NCI-H2171 (cell line): ENCODE measurements at regions not wholly inside any gene's neighbourhood (a gene's known extent, or its start where the extent isn't known, plus 50 kb on each side); places are given as distances from the start of the nearest gene placed in this dataset.
"Not testable (repeated sequence)": the region's sequence is repeated elsewhere in the genome, so short reads cannot be mapped to it uniquely, and the experiment has no call there.

Experiments used
- DNase-seq: peaks from one replicate; lab custom pipeline; 2025; lab: John Stamatoyannopoulos, UW

DNA sequence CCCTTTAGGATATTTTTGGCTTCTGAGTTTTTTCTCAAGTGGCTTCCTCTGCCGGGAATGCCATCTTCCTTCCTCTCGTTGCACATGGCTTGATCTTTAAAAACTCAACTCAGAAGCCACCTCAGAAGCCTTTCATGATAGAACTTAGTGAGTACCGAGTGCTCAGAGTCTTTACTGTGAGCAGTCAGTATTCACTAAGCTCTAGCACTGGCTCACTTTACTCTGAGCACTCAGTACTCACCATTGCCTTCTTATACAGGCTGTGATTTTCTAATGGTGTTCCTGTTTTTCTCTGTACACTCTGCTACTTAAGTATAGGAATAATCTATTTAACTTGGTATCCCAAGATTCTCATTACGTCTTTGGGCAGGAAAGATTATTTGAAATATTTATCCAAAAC lies 116.2 kb downstream of the PFDN4 start:
- DNase-seq, result no peak

GRCh38 chr20:54324652-54325285 lies 116.9 kb downstream of the PFDN4 start:
- no peak for DNase-seq

DNA sequence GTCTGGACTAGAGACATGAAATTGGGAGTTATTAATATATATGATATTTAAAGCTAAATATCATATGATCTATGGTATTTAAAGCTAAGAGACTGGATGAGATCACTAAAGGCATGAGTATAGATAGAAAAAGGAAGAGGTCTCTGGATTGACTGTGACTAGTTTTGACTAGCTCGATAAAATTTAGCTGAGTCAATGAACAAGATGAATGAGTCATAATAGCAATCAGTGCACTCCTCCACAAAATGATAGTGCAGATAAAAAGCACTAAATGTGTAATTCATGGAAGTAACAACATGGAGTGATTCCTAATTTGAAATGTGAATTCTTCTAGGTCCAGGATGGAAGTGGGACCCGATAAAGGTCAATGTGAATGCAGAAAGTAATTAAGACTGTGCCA lies 127.4 kb downstream of the PFDN4 start:
- no peak for DNase-seq

- DNase-seq, result no peak
These were observed 129.3 kb downstream of the PFDN4 start for GRCh38 chr20:54337144-54337543.

DNA sequence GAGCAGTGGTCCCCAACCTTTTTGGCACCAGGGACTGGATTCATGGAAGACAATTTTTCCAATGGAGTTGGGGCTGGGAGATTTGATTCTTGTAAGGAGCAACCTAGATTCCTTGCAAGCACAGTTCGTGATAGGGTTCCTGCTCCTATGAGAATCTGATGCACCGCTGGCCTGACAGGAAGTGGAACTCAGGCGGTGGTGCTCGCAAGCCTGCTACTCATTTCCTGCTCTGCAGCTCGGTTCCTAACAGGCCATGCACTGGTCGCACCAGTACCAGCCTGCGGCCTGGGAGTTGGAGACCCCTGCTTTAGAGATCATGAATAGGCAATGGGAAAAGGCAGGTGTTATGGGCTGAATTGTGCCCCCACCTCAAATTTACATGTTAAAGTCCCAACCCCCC lies 131.2 kb downstream of the PFDN4 start:
- DNase-seq, result no peak

GRCh38 chr20:54340206-54340605 lies 132.3 kb downstream of the PFDN4 start:
- DNase-seq, result no peak

GRCh38 chr20:54340667-54341081 lies 132.8 kb downstream of the PFDN4 start:
- DNase-seq, result no peak

DNA sequence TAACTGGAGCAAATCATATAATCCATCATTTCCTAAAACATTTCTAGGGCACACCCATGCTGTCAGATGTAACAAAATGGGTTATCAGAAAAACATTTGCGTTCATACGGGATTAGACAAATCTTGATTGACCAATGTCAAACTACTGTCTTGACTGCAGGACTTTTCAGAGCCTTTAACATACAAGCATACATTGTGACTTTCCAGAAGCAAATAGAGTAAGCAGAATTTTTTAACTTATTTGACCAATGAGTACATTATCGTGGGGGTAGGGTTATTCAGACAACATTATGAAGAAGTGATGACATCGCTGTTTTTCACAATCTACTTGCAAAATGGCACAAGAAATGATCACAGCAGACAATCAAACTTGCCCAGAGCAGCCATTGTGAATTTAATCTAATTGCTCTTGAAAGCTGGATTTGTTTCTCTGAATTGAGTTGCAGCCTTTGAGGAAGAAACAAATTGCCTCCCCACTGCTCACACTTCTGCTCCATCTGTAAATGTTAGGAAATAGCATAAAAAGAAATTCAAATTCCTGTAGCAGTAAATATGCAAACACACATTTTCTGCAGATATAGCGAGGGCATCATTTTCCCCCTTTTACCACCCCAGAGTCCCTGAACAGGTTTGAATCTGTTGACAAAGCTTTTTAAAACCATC lies 133.0 kb upstream of the DOK5 start:
- no peak for DNase-seq

- DNase-seq, result no peak
These were observed 132.3 kb upstream of the DOK5 start for GRCh38 chr20:54343099-54343498.

DNA sequence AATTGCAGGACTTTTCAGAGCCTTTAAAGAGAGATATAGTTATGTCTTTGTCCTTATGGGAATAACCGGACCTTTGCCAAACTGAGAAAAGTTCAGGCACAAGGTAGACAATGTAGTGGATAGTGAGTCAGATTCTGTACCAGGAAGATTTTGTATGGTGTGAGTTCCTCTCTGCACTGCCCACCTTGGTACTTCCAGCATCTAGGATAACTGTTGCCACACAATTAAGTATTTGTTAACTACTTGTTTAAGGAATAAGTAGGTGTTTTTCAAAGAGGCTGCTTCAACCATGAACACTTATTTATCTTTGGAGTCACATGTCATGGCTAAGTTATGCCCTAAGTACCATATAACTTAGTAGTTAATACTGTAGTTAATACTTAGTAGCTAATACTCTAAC lies 131.8 kb upstream of the DOK5 start:
- no peak for DNase-seq

- DNase-seq, result no peak
These were observed 130.6 kb upstream of the DOK5 start for GRCh38 chr20:54344832-54345231.

DNA sequence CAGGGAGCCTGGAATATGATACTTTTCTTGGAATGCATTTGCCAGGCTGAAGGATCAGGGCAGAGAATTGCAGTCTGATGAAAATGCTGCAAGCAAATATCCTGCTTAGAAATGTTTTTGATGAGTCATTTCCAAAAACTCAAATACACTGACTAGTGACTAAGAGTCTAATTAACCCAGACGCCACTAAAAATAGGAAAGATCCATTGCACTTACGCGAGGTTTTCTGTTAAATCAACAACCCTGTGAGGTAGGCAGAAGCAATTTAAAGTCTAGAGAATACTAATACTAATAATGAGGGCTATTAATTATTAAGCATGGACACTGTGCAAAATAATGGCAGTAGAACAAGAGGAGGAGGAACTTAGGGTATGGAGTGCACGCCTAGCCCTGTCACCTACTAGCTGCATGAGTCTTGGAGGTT lies 130.1 kb upstream of the DOK5 start:
- no peak for DNase-seq

DNA sequence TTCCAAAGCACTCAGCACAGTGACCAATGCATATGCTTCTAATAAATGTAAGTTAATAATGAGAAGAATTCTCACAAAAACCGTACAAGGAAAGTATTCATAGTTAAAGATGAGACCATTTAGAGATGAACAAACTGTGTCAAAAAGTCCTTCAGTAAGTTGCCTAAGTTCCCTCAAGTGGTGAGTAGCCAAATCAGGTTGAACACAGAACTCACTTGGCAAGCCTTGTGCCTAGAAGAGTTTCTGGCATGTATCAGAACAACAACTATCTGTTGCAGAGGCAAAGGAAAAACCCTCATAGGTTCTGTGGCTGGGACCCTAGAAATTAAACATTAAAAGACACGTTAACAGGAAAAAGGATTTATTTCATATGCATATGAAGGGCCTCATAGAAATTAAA lies 129.6 kb upstream of the DOK5 start:
- no peak for DNase-seq

DNA sequence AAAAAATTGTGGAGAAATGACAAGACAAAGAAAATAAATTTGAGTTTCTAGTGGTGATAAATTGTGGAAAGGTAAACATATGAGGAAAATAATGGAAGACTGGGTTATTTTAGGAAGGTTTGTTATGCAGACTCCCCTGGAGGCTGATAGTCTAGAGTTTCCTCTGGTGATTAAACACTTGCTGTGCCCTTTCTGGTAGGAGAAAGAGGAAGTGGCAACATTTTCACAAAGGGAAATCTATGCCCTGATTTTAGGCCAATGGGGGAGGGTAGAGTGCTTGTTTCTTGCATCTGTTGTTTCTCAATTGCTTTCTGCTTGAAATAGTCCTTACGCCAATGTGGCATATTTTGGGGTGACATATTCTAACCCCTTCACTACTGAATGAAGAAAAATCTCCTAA lies 129.1 kb upstream of the DOK5 start:
- DNase-seq, result no peak

DNA sequence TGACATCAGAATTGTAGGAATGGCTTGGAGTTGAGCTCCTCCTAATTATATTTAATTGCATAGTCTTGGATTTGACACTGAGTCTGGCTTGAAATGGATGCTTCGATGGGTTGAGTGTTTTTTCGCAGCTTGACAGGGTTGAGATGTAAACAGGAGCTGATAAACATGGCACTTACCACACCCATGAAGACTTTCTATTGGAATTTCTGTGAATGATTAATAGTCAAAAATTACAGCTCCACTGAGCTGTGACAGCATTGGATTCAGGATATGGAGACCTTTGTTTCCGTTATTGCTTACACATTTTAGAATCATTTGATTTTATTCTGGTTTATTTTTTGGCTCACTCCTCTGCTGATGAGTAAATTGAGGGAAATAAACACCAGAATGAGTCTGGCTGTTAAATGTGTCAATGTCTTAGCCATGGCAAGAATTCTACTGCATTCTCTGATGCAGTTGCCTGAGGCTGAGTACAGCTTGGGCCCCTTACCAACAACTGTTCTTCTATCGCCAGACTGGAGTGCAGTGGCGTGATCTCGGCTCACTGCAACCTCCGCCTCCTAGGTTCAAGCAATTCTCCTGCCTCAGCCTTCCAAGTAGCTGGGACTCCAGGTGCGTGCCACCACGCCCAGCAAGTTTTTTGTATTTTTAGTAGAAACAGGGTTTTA lies 128.1 kb upstream of the DOK5 start:
- no peak for DNase-seq

GRCh38 chr20:54350415-54350814 lies 125.0 kb upstream of the DOK5 start:
- no peak for DNase-seq

DNA sequence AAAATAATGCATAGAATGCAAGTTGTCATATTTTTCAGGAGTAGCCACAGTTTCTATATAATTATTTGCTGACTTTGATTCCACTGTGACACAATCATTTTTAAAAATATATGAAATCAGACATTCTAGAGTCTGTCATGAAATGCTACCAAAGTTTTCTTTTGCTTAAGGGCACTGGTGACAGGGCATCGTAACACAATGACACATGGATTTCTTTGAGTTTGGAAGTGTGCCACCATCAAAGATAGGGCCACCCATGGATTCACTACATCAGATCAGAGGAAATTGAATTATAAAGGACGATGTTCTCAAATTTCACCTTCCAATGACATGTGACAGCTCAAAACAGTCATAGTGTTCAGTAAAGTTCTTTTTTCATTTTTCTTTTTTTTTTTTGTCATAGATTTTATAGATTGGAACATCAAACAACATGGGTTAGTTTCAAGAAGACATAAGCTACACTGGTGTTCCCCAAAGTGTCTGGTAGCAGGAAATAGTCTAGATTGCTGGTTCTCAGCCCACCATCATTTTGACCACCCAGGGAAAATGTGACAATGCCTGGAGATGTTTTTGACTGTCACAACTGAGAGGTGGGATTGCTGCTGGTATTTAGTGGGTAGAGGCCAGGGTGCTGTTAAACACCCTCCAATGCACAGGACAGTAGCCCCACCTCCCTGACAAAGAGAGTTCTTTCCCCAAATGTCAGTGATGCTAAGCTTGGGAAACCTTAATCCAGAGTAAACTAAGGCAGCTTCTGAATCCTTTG lies 123.8 kb upstream of the DOK5 start:
- DNase-seq, result no peak

GRCh38 chr20:54352541-54352940 lies 122.9 kb upstream of the DOK5 start:
- DNase-seq, result not testable (repeated sequence)

- DNase-seq, result no peak
These were observed 122.1 kb upstream of the DOK5 start for GRCh38 chr20:54353292-54353691.

DNA sequence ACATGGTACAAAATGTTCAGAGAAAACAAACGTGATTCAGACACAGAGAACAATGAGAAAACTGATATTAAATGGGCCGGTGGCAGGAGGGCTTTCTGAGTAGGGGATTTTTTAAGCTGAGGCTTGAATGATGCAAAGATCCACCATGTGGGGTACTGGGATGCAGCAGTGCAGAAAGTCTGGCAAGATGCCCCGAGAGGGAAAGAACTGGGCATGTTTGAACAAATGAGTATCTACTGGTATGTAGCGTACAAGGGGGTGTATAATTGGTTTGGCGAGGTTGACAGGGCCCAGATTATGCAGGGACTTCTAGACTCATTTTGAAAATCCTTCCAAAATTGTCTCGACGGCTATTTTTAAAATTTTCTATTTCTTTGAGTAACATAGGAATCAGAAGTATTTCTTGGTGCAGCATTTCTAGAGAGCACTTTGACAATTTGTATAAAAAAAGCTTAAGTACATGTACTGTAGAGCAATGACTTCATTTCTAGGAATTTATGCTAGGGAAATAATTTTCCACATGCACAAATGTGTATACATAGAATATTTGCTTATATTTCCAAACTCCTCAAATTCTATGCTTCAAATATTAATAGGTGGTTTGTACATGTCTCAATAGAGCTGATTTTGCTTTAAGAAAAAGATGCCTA lies 119.6 kb upstream of the DOK5 start:
- DNase-seq, result peak; percentile 91

DNA sequence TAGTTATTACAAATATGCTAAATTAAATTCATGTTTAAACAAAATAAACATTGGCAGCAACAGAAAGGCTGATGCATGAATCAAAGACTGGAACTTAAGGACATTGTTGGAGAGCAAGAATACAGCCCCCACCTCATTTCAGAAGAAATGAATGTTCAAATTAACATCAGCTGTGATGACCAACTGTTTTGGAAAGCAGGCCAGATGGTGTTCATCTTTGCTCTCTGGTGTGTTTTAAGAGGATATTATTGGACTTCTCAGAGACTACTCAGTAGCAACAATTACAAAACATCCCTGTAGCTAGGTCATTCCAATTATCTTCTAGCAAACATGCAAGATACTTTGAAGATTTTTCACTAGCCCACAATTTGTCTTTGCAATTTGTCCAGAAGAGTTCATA lies 118.6 kb upstream of the DOK5 start:
- peak; percentile 19 for DNase-seq

DNA sequence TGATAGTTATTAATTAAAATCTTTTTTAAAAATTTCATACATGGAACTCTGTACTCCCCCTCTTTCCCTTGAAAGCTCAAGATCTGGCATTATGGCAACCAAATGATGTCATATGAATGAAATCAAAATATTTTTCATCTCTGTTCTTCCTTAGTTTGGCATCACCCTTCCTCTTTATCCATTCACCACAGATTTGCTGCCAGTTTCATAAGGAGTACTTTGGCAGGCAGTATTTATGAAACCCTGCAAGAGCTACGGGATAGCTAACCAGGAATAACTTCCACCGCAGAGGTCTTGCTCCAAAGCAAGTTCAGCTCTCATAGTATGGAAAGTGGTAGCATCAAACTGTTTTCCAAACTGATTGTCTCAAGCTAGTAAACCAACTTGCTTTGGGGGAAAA lies 113.9 kb upstream of the DOK5 start:
- DNase-seq, result no peak
